ENCODE measurements at regions not wholly inside any gene's neighbourhood (a gene's known extent, or its start where the extent isn't known, plus 50 kb on each side); places are given as distances from the start of the nearest gene placed in this dataset.

DNA sequence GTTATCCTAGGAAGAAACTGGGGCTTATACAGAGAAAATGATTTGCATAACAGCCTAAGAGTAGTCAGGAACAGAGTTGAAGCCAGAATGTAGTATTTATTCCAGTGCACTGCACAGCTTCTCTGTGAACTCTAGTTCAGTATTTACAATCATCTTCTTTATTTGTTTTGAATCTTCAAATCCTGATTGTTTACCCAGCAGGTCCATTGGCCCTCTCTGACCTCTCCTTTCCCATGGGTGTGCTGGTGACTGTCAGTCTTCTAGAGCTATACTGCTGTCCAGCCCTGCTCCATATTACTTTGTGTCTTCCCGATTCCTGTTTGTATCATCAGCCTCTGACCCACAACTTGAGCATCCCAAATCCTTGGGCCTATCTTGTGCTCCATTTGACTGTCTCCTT, 301.9 kb upstream of the HS3ST1 start:
- no peak overlapping the region for H3K27ac ChIP-seq (ENCODE audit: low read length)
- H3K27me3 ChIP-seq (ENCODE audit: insufficient read depth, low read depth, low read length), result no peaks in the 10 kb centered on the region
- no peak overlapping the region for H3K4me3 ChIP-seq (ENCODE audit: low read length)
- H3K9me2 ChIP-seq (ENCODE audit: insufficient read depth, low read length), result no peaks in the 10 kb centered on the region
- H4K20me1 ChIP-seq (ENCODE audit: insufficient read depth), result no peaks in the 10 kb centered on the region
- no peaks in the 10 kb centered on the region for H3K9me3 ChIP-seq (ENCODE audit: low read length)
- no peak overlapping the region for H3K4me2 ChIP-seq (ENCODE audit: low read length)
- no peaks in the 10 kb centered on the region for H3K79me2 ChIP-seq (replicated peaks; ENCODE audit: insufficient read depth, low read length)
- TF ChIP-seq RAD21 (conservative IDR thresholded peaks at IDR 0.05), result no peak
- TF ChIP-seq, protein P1, sequence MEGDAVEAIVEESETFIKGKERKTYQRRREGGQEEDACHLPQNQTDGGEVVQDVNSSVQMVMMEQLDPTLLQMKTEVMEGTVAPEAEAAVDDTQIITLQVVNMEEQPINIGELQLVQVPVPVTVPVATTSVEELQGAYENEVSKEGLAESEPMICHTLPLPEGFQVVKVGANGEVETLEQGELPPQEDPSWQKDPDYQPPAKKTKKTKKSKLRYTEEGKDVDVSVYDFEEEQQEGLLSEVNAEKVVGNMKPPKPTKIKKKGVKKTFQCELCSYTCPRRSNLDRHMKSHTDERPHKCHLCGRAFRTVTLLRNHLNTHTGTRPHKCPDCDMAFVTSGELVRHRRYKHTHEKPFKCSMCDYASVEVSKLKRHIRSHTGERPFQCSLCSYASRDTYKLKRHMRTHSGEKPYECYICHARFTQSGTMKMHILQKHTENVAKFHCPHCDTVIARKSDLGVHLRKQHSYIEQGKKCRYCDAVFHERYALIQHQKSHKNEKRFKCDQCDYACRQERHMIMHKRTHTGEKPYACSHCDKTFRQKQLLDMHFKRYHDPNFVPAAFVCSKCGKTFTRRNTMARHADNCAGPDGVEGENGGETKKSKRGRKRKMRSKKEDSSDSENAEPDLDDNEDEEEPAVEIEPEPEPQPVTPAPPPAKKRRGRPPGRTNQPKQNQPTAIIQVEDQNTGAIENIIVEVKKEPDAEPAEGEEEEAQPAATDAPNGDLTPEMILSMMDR (IDR thresholded peaks at IDR 0.05; ENCODE audit: poor library complexity, severe bottlenecking), result no peak
- TF ChIP-seq TAF1 (IDR thresholded peaks at IDR 0.05; ENCODE audit: low read depth), result no peak
- TF ChIP-seq, protein P2, sequence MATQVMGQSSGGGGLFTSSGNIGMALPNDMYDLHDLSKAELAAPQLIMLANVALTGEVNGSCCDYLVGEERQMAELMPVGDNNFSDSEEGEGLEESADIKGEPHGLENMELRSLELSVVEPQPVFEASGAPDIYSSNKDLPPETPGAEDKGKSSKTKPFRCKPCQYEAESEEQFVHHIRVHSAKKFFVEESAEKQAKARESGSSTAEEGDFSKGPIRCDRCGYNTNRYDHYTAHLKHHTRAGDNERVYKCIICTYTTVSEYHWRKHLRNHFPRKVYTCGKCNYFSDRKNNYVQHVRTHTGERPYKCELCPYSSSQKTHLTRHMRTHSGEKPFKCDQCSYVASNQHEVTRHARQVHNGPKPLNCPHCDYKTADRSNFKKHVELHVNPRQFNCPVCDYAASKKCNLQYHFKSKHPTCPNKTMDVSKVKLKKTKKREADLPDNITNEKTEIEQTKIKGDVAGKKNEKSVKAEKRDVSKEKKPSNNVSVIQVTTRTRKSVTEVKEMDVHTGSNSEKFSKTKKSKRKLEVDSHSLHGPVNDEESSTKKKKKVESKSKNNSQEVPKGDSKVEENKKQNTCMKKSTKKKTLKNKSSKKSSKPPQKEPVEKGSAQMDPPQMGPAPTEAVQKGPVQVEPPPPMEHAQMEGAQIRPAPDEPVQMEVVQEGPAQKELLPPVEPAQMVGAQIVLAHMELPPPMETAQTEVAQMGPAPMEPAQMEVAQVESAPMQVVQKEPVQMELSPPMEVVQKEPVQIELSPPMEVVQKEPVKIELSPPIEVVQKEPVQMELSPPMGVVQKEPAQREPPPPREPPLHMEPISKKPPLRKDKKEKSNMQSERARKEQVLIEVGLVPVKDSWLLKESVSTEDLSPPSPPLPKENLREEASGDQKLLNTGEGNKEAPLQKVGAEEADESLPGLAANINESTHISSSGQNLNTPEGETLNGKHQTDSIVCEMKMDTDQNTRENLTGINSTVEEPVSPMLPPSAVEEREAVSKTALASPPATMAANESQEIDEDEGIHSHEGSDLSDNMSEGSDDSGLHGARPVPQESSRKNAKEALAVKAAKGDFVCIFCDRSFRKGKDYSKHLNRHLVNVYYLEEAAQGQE (IDR thresholded peaks at IDR 0.05; ENCODE audit: borderline replicate concordance), result no peak
- TF ChIP-seq MXI1 (conservative IDR thresholded peaks at IDR 0.05; ENCODE audit: poor library complexity, severe bottlenecking), result no peak
- TF ChIP-seq EP300 (conservative IDR thresholded peaks at IDR 0.05; ENCODE audit: poor library complexity, severe bottlenecking), result no peak
- TF ChIP-seq EZH2 (IDR thresholded peaks at IDR 0.05; ENCODE audit: borderline replicate concordance, insufficient read depth, low read length, poor library complexity, severe bottlenecking), result no peak
- no peak for TF ChIP-seq SMC3 (conservative IDR thresholded peaks at IDR 0.05; ENCODE audit: poor library complexity)
- no peak for TF ChIP-seq POLR2AphosphoS5 (IDR thresholded peaks at IDR 0.05)
- H3K36me3 ChIP-seq (ENCODE audit: insufficient read depth, low read length), result no peaks in the 10 kb centered on the region
- no peaks in the 10 kb centered on the region for H3F3A ChIP-seq (ENCODE audit: insufficient read depth, low read length, poor library complexity, severe bottlenecking)
- H2AFZ ChIP-seq (ENCODE audit: low read depth, low read length), result no peak overlapping the region
- H3K9ac ChIP-seq (ENCODE audit: low read length), result no peak overlapping the region

DNA sequence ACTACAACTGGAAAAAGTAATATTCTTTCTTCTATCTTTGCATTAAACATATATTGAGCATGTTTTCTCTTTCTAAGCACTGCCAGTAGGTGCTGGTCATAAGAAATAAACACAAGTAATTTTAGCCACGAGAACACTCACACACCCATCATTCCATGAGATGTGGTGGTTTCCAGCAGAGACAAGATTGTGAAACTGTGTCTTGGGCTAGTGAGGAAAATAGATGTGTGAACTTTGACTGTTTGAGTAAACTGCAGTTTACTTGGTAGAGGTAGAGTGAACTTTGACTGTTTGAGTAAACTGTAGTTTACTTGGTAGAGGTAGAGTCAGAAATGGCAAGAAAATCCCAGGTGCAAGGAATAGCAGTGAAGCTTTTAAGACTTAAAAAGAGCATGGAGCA, 300.9 kb upstream of the HS3ST1 start:
- Histone ChIP-seq H3K27me3 (ENCODE audit: insufficient read depth, low read depth, low read length) (no peaks in the 10 kb centered on the region), H3F3A (ENCODE audit: insufficient read depth, low read length, poor library complexity, severe bottlenecking) (no peaks in the 10 kb centered on the region), H4K20me1 (ENCODE audit: insufficient read depth) (no peaks in the 10 kb centered on the region), H3K9me3 (ENCODE audit: low read length) (no peaks in the 10 kb centered on the region), H2AFZ (ENCODE audit: low read depth, low read length) (no peak overlapping the region), H3K36me3 (ENCODE audit: insufficient read depth, low read length) (no peaks in the 10 kb centered on the region), H3K27ac (ENCODE audit: low read length) (no peak overlapping the region), H3K79me2 (replicated peaks; ENCODE audit: insufficient read depth, low read length) (no peaks in the 10 kb centered on the region), H3K9me2 (ENCODE audit: insufficient read depth, low read length) (no peaks in the 10 kb centered on the region), H3K4me3 (ENCODE audit: low read length) (no peak overlapping the region), H3K4me2 (ENCODE audit: low read length) (no peak overlapping the region), H3K9ac (ENCODE audit: low read length) (no peak overlapping the region)
- TF ChIP-seq TAF1 (IDR thresholded peaks at IDR 0.05; ENCODE audit: low read depth) (no peak), SMC3 (conservative IDR thresholded peaks at IDR 0.05; ENCODE audit: poor library complexity) (no peak), MXI1 (conservative IDR thresholded peaks at IDR 0.05; ENCODE audit: poor library complexity, severe bottlenecking) (no peak), EZH2 (IDR thresholded peaks at IDR 0.05; ENCODE audit: borderline replicate concordance, insufficient read depth, low read length, poor library complexity, severe bottlenecking) (no peak), POLR2AphosphoS5 (IDR thresholded peaks at IDR 0.05) (no peak), RAD21 (conservative IDR thresholded peaks at IDR 0.05) (no peak), EP300 (conservative IDR thresholded peaks at IDR 0.05; ENCODE audit: poor library complexity, severe bottlenecking) (no peak)
- TF ChIP-seq, protein P1 (IDR thresholded peaks at IDR 0.05; ENCODE audit: poor library complexity, severe bottlenecking), result no peak
- TF ChIP-seq, protein P2 (IDR thresholded peaks at IDR 0.05; ENCODE audit: borderline replicate concordance), result no peak
